GM13977 (cell line): ENCODE measurements at regions not wholly inside any gene's neighbourhood (a gene's known extent, or its start where the extent isn't known, plus 50 kb on each side); places are given as distances from the start of the nearest gene placed in this dataset.

Source experiments
- DNase-seq: peaks from one replicate; pipeline ENCODE4 v3.0.0; 2012; ENCODE audit warnings: low spot score
- CTCF ChIP-seq: IDR thresholded peaks from 2 replicates; pipeline ENCODE4 v1.5.1; 2012; ENCODE audit warnings: mild to moderate bottlenecking, control low read depth; ENCODE audit not compliant: insufficient read depth; ENCODE audit errors: extremely low read depth, missing control alignments
- in situ Hi-C: fragments of 300-500 bp; cut with MboI; formaldehyde crosslinking; loops from one replicate; pipeline ENCODE4 v1.12.0; 2022; ENCODE audit warnings: low sequenced_read_pairs, low pct_unique_long_range_greater_than_20kb, mixed read lengths, inconsistent platforms; ENCODE audit not compliant: unreplicated experiment

DNA sequence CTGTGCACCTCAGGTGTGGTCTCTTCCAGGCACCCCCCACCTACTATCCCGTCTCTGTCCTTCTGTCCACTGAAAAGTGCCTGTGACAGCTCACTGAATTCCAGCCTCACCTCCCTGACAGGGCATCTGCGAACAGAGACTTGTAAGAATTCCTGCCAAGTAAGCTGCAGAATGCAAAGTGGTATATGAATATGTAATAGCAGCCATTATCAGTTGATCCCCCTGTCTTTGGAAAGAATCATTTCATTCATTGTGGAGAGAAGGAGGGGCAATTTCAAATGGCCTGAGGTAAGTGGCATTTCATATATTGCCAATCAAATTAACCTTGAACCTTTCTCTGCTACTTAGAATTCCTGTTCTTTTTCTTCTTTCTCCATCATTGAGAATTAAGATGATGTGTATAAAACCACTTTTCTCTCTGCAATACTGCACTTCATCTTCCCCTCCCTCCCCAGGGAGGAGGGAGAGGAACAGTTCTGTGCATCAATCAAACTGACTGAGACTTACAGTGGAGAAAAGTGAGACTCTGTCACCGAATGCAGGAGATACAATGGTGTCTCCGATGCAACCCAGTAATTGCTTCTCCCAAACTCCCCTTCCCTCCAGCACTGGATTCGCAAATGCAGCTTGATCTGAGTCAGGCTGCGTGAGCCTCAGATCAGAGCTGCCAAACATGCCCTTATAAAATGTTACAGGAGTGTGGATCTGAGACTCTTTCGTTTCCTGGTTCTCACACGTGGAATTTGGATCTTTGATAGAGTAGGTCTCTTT is 91.7 kb downstream of the SLC10A2 start:
- in situ Hi-C loops, result no loop called here
- TF ChIP-seq CTCF, result no peak
- no peak for DNase-seq

DNA sequence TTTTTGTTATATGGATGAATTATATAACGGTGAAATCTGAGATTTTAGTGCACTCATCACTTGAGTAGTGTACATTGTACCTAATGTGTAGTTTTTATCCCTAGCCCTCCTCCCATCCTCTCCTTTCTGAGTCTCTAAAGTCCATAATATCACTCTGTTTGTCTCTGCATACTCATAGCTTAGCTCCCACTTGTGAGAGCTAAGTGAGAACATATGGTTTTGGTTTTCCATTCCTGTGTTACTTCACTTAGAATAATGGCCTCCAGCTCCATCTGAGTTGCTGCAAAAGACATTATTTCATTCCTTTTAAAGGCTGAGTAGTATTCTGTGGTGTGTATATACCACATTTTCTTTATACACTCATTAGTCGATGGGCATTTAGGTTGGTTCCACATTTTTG is 94.0 kb downstream of the SLC10A2 start:
- no peak for DNase-seq
- in situ Hi-C loops, result no loop called here
- no peak for TF ChIP-seq CTCF

DNA sequence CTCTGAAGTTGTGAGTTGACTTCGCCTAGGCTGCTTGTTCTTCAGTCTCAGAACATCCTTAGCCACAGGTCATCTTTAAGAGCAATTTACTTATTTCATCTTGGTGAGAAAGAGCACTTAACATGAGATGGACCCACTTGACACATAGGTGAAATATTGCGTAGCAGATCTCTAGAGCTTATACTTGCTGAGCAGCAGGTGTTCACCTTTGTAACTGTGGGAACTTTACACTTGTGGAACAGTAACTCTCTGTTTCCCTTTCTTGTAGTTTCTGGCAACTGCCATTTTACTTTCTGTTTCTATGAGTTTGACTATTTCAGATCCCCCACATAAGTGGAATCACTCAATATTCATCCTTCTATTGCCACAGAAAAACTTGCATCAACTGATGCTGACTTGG is 95.7 kb downstream of the SLC10A2 start:
- DNase-seq, result peak; percentile 59
- in situ Hi-C loops, result no loop called here
- no peak for TF ChIP-seq CTCF

- DNase-seq, result no peak
- in situ Hi-C loops, result no loop called here
- TF ChIP-seq CTCF, result no peak
Measured at GRCh38 chr13:102968572-102969228, 97.5 kb downstream of the SLC10A2 start.

DNA sequence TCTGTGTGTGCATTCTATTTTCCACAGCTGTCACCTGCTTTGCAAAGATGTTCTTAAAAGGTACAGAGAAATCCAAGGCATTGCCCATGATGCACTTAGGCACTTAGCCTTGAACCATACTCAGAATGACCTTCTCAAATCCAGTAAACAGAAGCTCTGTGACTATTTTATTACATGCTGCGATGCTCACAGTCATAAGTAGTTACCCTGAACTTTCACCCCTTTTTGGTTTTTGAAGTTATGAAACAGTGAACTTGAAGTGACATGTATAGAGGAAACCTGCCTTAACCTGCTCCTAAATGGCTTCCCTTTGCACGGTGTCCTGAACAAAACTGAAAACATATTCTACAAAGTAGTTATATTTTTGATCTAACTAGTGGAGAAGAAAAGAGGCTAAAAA is 100.4 kb downstream of the SLC10A2 start:
- in situ Hi-C loops, result no loop called here
- TF ChIP-seq CTCF, result no peak
- DNase-seq, result no peak

DNA sequence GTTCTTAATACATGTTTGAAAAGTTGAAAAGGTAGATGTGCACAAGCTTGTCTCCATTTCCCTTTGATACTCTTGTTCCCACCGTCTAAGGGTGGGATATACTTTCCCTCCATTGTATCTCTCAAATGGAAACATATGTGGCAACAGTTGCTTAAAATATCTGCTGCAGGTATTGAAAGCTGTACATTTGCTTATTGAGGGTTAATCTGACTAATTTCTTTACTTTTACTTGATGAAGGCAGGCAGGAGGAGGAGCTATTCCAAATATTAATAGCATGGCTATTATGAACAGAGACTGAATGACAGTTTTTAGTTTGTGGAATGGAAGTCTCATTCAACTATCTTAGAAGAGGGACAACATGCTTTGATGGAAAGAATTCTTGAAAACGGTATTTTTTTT is 103.8 kb downstream of the SLC10A2 start:
- no peak for TF ChIP-seq CTCF
- DNase-seq, result no peak
- in situ Hi-C loops, result no loop called here
